T follicular helper cell (primary cell): ENCODE measurements at regions not wholly inside any gene's neighbourhood (a gene's known extent, or its start where the extent isn't known, plus 50 kb on each side); places are given as distances from the start of the nearest gene placed in this dataset.

Source experiments
- DNase-seq: peaks from one replicate; pipeline ENCODE4 v3.0.0-alpha.2; 2020; ENCODE audit warnings: low read depth

GRCh38 chr3:178152988-178153387 is 383.2 kb upstream of the KCNMB2 start:
- DNase-seq, result no peak

- no peak for DNase-seq
Measured at GRCh38 chr3:178155521-178155920, 380.7 kb upstream of the KCNMB2 start.

- DNase-seq, result no peak
Measured at GRCh38 chr3:178156301-178156700, 379.9 kb upstream of the KCNMB2 start.

GRCh38 chr3:178159691-178160220 is 376.5 kb upstream of the KCNMB2 start:
- no peak for DNase-seq

- DNase-seq, result no peak
Measured at GRCh38 chr3:178169421-178169820, 366.8 kb upstream of the KCNMB2 start.

GRCh38 chr3:178170698-178171535 is 365.3 kb upstream of the KCNMB2 start:
- no peak for DNase-seq

GRCh38 chr3:178172121-178172520 is 364.1 kb upstream of the KCNMB2 start:
- DNase-seq, result no peak

GRCh38 chr3:178174201-178174915 is 361.9 kb upstream of the KCNMB2 start:
- no peak for DNase-seq

GRCh38 chr3:178181088-178181487 is 355.1 kb upstream of the KCNMB2 start:
- DNase-seq, result no peak

- no peak for DNase-seq
Measured at GRCh38 chr3:178181784-178182183, 354.5 kb upstream of the KCNMB2 start.

GRCh38 chr3:178182337-178182779 is 353.9 kb upstream of the KCNMB2 start:
- no peak for DNase-seq

- DNase-seq, result no peak
Measured at GRCh38 chr3:178184833-178185232, 351.4 kb upstream of the KCNMB2 start.

GRCh38 chr3:178186666-178187065 is 349.6 kb upstream of the KCNMB2 start:
- no peak for DNase-seq

GRCh38 chr3:178189854-178190253 is 346.4 kb upstream of the KCNMB2 start:
- no peak for DNase-seq

- DNase-seq, result no peak
Measured at GRCh38 chr3:178193846-178194245, 342.4 kb upstream of the KCNMB2 start.

- no peak for DNase-seq
Measured at GRCh38 chr3:178194539-178194938, 341.7 kb upstream of the KCNMB2 start.

GRCh38 chr3:178195824-178196223 is 340.4 kb upstream of the KCNMB2 start:
- no peak for DNase-seq

GRCh38 chr3:178198329-178198728 is 337.9 kb upstream of the KCNMB2 start:
- DNase-seq, result no peak

- no peak for DNase-seq
Measured at GRCh38 chr3:178200316-178200715, 335.9 kb upstream of the KCNMB2 start.

- no peak for DNase-seq
Measured at GRCh38 chr3:178201714-178202113, 334.5 kb upstream of the KCNMB2 start.

- DNase-seq, result no peak
Measured at GRCh38 chr3:178202194-178202593, 334.0 kb upstream of the KCNMB2 start.

- no peak for DNase-seq
Measured at GRCh38 chr3:178203165-178203564, 333.1 kb upstream of the KCNMB2 start.

GRCh38 chr3:178203650-178204049 is 332.6 kb upstream of the KCNMB2 start:
- DNase-seq, result no peak
